ENCODE measurements at regions not wholly inside any gene's neighbourhood (a gene's known extent, or its start where the extent isn't known, plus 50 kb on each side); places are given as distances from the start of the nearest gene placed in this dataset.

DNA sequence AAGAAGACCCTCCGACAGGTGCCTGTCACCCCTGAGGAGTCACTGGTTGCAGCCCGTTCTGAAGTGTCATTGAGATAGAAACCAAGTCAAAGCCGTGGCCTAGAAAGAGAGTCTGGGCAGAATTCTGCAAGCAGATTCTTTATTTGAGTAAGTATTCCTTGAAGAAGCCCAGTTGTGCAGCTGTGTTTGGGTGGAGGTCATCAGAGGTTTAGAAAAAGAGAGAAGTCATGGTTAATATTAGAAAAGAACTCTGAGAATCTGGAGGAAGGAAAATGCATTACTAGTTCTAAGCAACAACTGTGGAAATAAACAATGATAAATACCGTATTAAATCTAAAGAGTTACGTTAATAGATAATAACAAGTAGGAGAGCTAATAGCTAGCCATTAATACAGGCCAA lies 118.8 kb upstream of the KIRREL3 start:
- TF ChIP-seq POLR2A (IDR thresholded peaks at IDR 0.05; ENCODE audit: low read depth, low read length) (no peak), POLR2AphosphoS5 (IDR thresholded peaks at IDR 0.05; ENCODE audit: low read depth, low read length) (no peak)
